ENCODE measurements at regions not wholly inside any gene's neighbourhood (a gene's known extent, or its start where the extent isn't known, plus 50 kb on each side); places are given as distances from the start of the nearest gene placed in this dataset.

DNA sequence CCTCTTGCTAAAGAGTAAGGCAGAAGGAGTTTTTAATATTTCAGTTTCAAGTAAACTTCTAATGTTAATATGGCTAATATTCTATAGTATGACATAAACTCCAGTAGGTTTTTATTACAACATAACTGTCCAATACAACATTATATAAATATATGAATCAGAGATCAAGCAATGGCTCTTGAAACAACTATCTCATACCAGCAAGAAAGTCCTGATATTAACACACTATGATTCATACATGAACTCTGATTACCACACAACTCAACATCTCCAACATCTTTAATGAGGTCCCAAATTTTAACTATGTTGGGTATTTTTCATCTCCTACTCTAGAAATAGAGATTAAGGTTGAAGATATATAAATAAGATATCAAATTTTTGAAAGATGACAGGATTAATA, 878.3 kb downstream of the TLE1 start:
- FAIRE-seq (no peak), DNase-seq (ENCODE audit: low read depth, low spot score) (no peak)
- POLR2A ChIA-PET: no interaction called here
- H4K20me1 ChIP-seq (replicated peaks; ENCODE audit: control insufficient read depth, extremely low read depth, insufficient read depth, low read length): no peaks in the 10 kb centered on the region
- H3K4me3 ChIP-seq (replicated peaks in 1 of 3; ENCODE audit: insufficient read depth in 1 of 3, low read depth in 1 of 3, low read length in 3 of 3): no peak overlapping the region
- H3K27ac ChIP-seq (ENCODE audit: insufficient read depth, low read depth, low read length): no peak overlapping the region
- H3K9ac ChIP-seq (replicated peaks; ENCODE audit: extremely low read depth, insufficient read depth, low read length): no peak overlapping the region
- no peaks in the 10 kb centered on the region for H3K27me3 ChIP-seq (ENCODE audit: control insufficient read depth in 2 of 2, insufficient read depth in 2 of 2, low read length in 2 of 2)
- CTCF ChIA-PET: no interaction called here
- H3K79me2 ChIP-seq (ENCODE audit: control insufficient read depth, insufficient read depth, low read length): no peaks in the 10 kb centered on the region
- no peak overlapping the region for H2AFZ ChIP-seq (ENCODE audit: low read depth, low read length)
- H3K4me2 ChIP-seq (ENCODE audit: insufficient read depth, low read length): no peak overlapping the region
- H3K36me3 ChIP-seq (ENCODE audit: control insufficient read depth in 2 of 2, extremely low read depth in 1 of 2, insufficient read depth in 2 of 2, low read length in 2 of 2): no peaks in the 10 kb centered on the region
- no peak for TF ChIP-seq EZH2 (IDR thresholded peaks at IDR 0.05; ENCODE audit: borderline replicate concordance, low read depth, low read length, severe bottlenecking)
- TF ChIP-seq, protein P1, sequence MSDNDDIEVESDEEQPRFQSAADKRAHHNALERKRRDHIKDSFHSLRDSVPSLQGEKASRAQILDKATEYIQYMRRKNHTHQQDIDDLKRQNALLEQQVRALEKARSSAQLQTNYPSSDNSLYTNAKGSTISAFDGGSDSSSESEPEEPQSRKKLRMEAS (IDR thresholded peaks at IDR 0.05; ENCODE audit: insufficient read depth, insufficient read length): no peak
- no peak for TF ChIP-seq POLR2AphosphoS5 (IDR thresholded peaks at IDR 0.05; ENCODE audit: insufficient read depth, low read depth, low read length)
- no peak for TF ChIP-seq POLR2A (IDR thresholded peaks at IDR 0.05; ENCODE audit: low read depth, low read length)
- TF ChIP-seq MYC (IDR thresholded peaks at IDR 0.05; ENCODE audit: low read depth, low read length): no peak
- no peak for TF ChIP-seq CTCF (IDR thresholded peaks at IDR 0.05; ENCODE audit: extremely low read depth in 1 of 2, insufficient read depth in 1 of 2, low read depth in 1 of 2, low read length in 2 of 2)
- no peak for TF ChIP-seq JUN (IDR thresholded peaks at IDR 0.05; ENCODE audit: borderline replicate concordance, insufficient read depth, insufficient read length, low read depth)
- no peak for TF ChIP-seq FOS (IDR thresholded peaks at IDR 0.05; ENCODE audit: borderline replicate concordance, insufficient read depth, low read length)
- TF ChIP-seq GATA2 (IDR thresholded peaks at IDR 0.05; ENCODE audit: insufficient read depth, insufficient read length, low read depth, low read length): no peak
- BruUV-seq (replicated peaks): no TSS peak
- intact Hi-C loops (cut with micrococcal nuclease) (no loop called here), dilution Hi-C loops (cut with MboI; ENCODE audit: extremely low pct_ligation_motif_present, low sequenced_read_pairs) (no loop called here)
- no peaks in the 10 kb centered on the region for H3K9me1 ChIP-seq (replicated peaks; ENCODE audit: control insufficient read depth, extremely low read depth, insufficient read depth, low read length)
- H3K4me1 ChIP-seq (ENCODE audit: control insufficient read depth, extremely low read depth, insufficient read depth, low read length): no peaks in the 10 kb centered on the region
- H3K9me3 ChIP-seq (replicated peaks; ENCODE audit: control insufficient read depth, insufficient read depth, low read length): peaks cover 2% of the 10 kb centered on the region
